Astrocyte (in vitro differentiated cells and primary cell): ENCODE measurements at regions not wholly inside any gene's neighbourhood (a gene's known extent, or its start where the extent isn't known, plus 50 kb on each side); places are given as distances from the start of the nearest gene placed in this dataset.

Source experiments
- CTCF ChIP-seq: IDR thresholded peaks from 2 replicates; pipeline ENCODE4 v1.5.1; 2011; ENCODE audit warnings: low read depth, mild to moderate bottlenecking, inconsistent platforms, low read length, moderate library complexity; ENCODE audit not compliant: insufficient read depth
- EZH2 ChIP-seq: IDR thresholded peaks from 2 replicates; pipeline ENCODE4 v1.6.1; 2012; ENCODE audit warnings: mild to moderate bottlenecking, low read length, inconsistent platforms; ENCODE audit not compliant: insufficient read depth

GRCh38 chr7:115346685-115347084 is 424.8 kb downstream of the MDFIC start:
- TF ChIP-seq CTCF (no peak), EZH2 (no peak)
